ENCODE measurements at regions not wholly inside any gene's neighbourhood (a gene's known extent, or its start where the extent isn't known, plus 50 kb on each side); places are given as distances from the start of the nearest gene placed in this dataset.
"Not testable (repeated sequence)": the region's sequence is repeated elsewhere in the genome, so short reads cannot be mapped to it uniquely, and the experiment has no call there.

- not testable (repeated sequence) for H3K27me3 ChIP-seq (ENCODE audit: control insufficient read depth, insufficient read depth, low read length); H3K4me1 Mint-ChIP-seq; ATAC-seq (ENCODE audit: low read depth in 2 of 2); H3K27ac ChIP-seq (ENCODE audit: insufficient read depth, low read length, poor library complexity, severe bottlenecking); DNase-seq; H3K4me3 Mint-ChIP-seq; H3K27ac Mint-ChIP-seq; H3K4me1 ChIP-seq (ENCODE audit: control insufficient read depth, insufficient read depth, low read length, poor library complexity, severe bottlenecking); H3K9me3 ChIP-seq (ENCODE audit: control insufficient read depth in 2 of 2, low read length in 2 of 2); H3K36me3 ChIP-seq (ENCODE audit: control insufficient read depth, insufficient read depth, low read length); H3K27me3 Mint-ChIP-seq; H3K9me3 Mint-ChIP-seq; H3K36me3 Mint-ChIP-seq; H3K4me3 ChIP-seq (ENCODE audit: low read depth, low read length)
Measured at GRCh38 chr2:236645141-236645540, 75.5 kb downstream of the ACKR3 start.

GRCh38 chr2:236646441-236646840, 76.8 kb downstream of the ACKR3 start:
- no peaks in the 10 kb centered on the region for H3K36me3 ChIP-seq (ENCODE audit: control insufficient read depth, insufficient read depth, low read length)
- DNase-seq = no peak
- H3K27ac Mint-ChIP-seq = no peak overlapping the region
- no peaks in the 10 kb centered on the region for H3K9me3 ChIP-seq (ENCODE audit: control insufficient read depth in 2 of 2, low read length in 2 of 2)
- H3K36me3 Mint-ChIP-seq = no peaks in the 10 kb centered on the region
- no peak for ATAC-seq (ENCODE audit: low read depth in 2 of 2)
- no peak overlapping the region for H3K27ac ChIP-seq (ENCODE audit: insufficient read depth, low read length, poor library complexity, severe bottlenecking)
- peaks cover 6% of the 10 kb centered on the region for H3K27me3 Mint-ChIP-seq
- H3K4me3 Mint-ChIP-seq = no peak overlapping the region
- no peaks in the 10 kb centered on the region for H3K4me1 ChIP-seq (ENCODE audit: control insufficient read depth, insufficient read depth, low read length, poor library complexity, severe bottlenecking)
- peaks cover 0 to 7% (median 0%) of the 10 kb centered on the region in 7 donors for H3K9me3 Mint-ChIP-seq
- H3K27me3 ChIP-seq (ENCODE audit: control insufficient read depth, insufficient read depth, low read length) = no peaks in the 10 kb centered on the region
- H3K4me1 Mint-ChIP-seq = no peaks in the 10 kb centered on the region
- H3K4me3 ChIP-seq (ENCODE audit: low read depth, low read length) = no peak overlapping the region

GRCh38 chr2:236646871-236647270, 77.2 kb downstream of the ACKR3 start:
- Histone ChIP-seq H3K27ac (ENCODE audit: insufficient read depth, low read length, poor library complexity, severe bottlenecking) (no peak overlapping the region), H3K4me1 (ENCODE audit: control insufficient read depth, insufficient read depth, low read length, poor library complexity, severe bottlenecking) (no peaks in the 10 kb centered on the region), H3K27me3 (ENCODE audit: control insufficient read depth, insufficient read depth, low read length) (peaks cover 1% of the 10 kb centered on the region), H3K9me3 (ENCODE audit: control insufficient read depth in 2 of 2, low read length in 2 of 2) (no peaks in the 10 kb centered on the region), H3K4me3 (ENCODE audit: low read depth, low read length) (no peak overlapping the region), H3K36me3 (ENCODE audit: control insufficient read depth, insufficient read depth, low read length) (no peaks in the 10 kb centered on the region)
- H3K4me1 Mint-ChIP-seq = no peaks in the 10 kb centered on the region
- no peak overlapping the region for H3K27ac Mint-ChIP-seq
- H3K4me3 Mint-ChIP-seq = no peak overlapping the region
- ATAC-seq (ENCODE audit: low read depth in 2 of 2) (no peak), DNase-seq (no peak)
- peaks cover 0 to 5% (median 0%) of the 10 kb centered on the region in 7 donors for H3K9me3 Mint-ChIP-seq
- peaks cover 9% of the 10 kb centered on the region for H3K27me3 Mint-ChIP-seq
- no peaks in the 10 kb centered on the region for H3K36me3 Mint-ChIP-seq

- Mint-ChIP-seq H3K9me3 (peaks cover 0 to 5% (median 0%) of the 10 kb centered on the region in 7 donors), H3K4me1 (no peaks in the 10 kb centered on the region), H3K27ac (no peak overlapping the region), H3K4me3 (no peak overlapping the region), H3K36me3 (no peaks in the 10 kb centered on the region), H3K27me3 (peaks cover 14% of the 10 kb centered on the region)
- Histone ChIP-seq H3K36me3 (ENCODE audit: control insufficient read depth, insufficient read depth, low read length) (no peaks in the 10 kb centered on the region), H3K27ac (ENCODE audit: insufficient read depth, low read length, poor library complexity, severe bottlenecking) (no peak overlapping the region), H3K4me1 (ENCODE audit: control insufficient read depth, insufficient read depth, low read length, poor library complexity, severe bottlenecking) (no peaks in the 10 kb centered on the region), H3K9me3 (ENCODE audit: control insufficient read depth in 2 of 2, low read length in 2 of 2) (no peaks in the 10 kb centered on the region), H3K27me3 (ENCODE audit: control insufficient read depth, insufficient read depth, low read length) (peaks cover 3% of the 10 kb centered on the region), H3K4me3 (ENCODE audit: low read depth, low read length) (no peak overlapping the region)
- no peak for DNase-seq
- ATAC-seq (ENCODE audit: low read depth in 2 of 2) = no peak
Measured at GRCh38 chr2:236647621-236648020, 78.0 kb downstream of the ACKR3 start.

GRCh38 chr2:236653863-236654262, 84.2 kb downstream of the ACKR3 start:
- Histone ChIP-seq H3K27ac (ENCODE audit: insufficient read depth, low read length, poor library complexity, severe bottlenecking) (no peak overlapping the region), H3K27me3 (ENCODE audit: control insufficient read depth, insufficient read depth, low read length) (peaks cover 10% of the 10 kb centered on the region), H3K9me3 (ENCODE audit: control insufficient read depth in 2 of 2, low read length in 2 of 2) (no peaks in the 10 kb centered on the region), H3K4me3 (ENCODE audit: low read depth, low read length) (no peak overlapping the region), H3K36me3 (ENCODE audit: control insufficient read depth, insufficient read depth, low read length) (no peaks in the 10 kb centered on the region), H3K4me1 (ENCODE audit: control insufficient read depth, insufficient read depth, low read length, poor library complexity, severe bottlenecking) (no peaks in the 10 kb centered on the region)
- Mint-ChIP-seq H3K36me3 (no peaks in the 10 kb centered on the region), H3K4me1 (no peaks in the 10 kb centered on the region), H3K27me3 (peaks cover 8% of the 10 kb centered on the region), H3K27ac (no peak overlapping the region), H3K9me3 (peaks cover 0 to 6% (median 5%) of the 10 kb centered on the region in 7 donors), H3K4me3 (no peak overlapping the region)
- DNase-seq (no peak), ATAC-seq (ENCODE audit: low read depth in 2 of 2) (no peak)

GRCh38 chr2:236654496-236654895, 84.9 kb downstream of the ACKR3 start:
- Histone ChIP-seq H3K27ac (ENCODE audit: insufficient read depth, low read length, poor library complexity, severe bottlenecking) (no peak overlapping the region), H3K27me3 (ENCODE audit: control insufficient read depth, insufficient read depth, low read length) (peaks cover 10% of the 10 kb centered on the region), H3K4me1 (ENCODE audit: control insufficient read depth, insufficient read depth, low read length, poor library complexity, severe bottlenecking) (no peaks in the 10 kb centered on the region), H3K9me3 (ENCODE audit: control insufficient read depth in 2 of 2, low read length in 2 of 2) (no peaks in the 10 kb centered on the region), H3K4me3 (ENCODE audit: low read depth, low read length) (no peak overlapping the region), H3K36me3 (ENCODE audit: control insufficient read depth, insufficient read depth, low read length) (no peaks in the 10 kb centered on the region)
- Mint-ChIP-seq H3K4me1 (no peaks in the 10 kb centered on the region), H3K27me3 (peaks cover 13% of the 10 kb centered on the region), H3K36me3 (no peaks in the 10 kb centered on the region), H3K4me3 (no peak overlapping the region), H3K9me3 (peaks cover 0 to 6% (median 5%) of the 10 kb centered on the region in 7 donors), H3K27ac (no peak overlapping the region)
- no peak for DNase-seq
- no peak for ATAC-seq (ENCODE audit: low read depth in 2 of 2)

GRCh38 chr2:236656166-236656565, 86.5 kb downstream of the ACKR3 start:
- Mint-ChIP-seq H3K4me3 (no peak overlapping the region), H3K36me3 (no peaks in the 10 kb centered on the region), H3K27me3 (peaks cover 13% of the 10 kb centered on the region), H3K9me3 (peaks cover 0 to 5% (median 0%) of the 10 kb centered on the region in 7 donors), H3K4me1 (no peaks in the 10 kb centered on the region), H3K27ac (no peak overlapping the region)
- H3K27me3 ChIP-seq (ENCODE audit: control insufficient read depth, insufficient read depth, low read length) = peaks cover 12% of the 10 kb centered on the region
- no peak overlapping the region for H3K27ac ChIP-seq (ENCODE audit: insufficient read depth, low read length, poor library complexity, severe bottlenecking)
- no peaks in the 10 kb centered on the region for H3K9me3 ChIP-seq (ENCODE audit: control insufficient read depth in 2 of 2, low read length in 2 of 2)
- DNase-seq (no peak), ATAC-seq (ENCODE audit: low read depth in 2 of 2) (no peak)
- H3K36me3 ChIP-seq (ENCODE audit: control insufficient read depth, insufficient read depth, low read length) = no peaks in the 10 kb centered on the region
- H3K4me3 ChIP-seq (ENCODE audit: low read depth, low read length) = no peak overlapping the region
- no peaks in the 10 kb centered on the region for H3K4me1 ChIP-seq (ENCODE audit: control insufficient read depth, insufficient read depth, low read length, poor library complexity, severe bottlenecking)

- no peak overlapping the region for H3K4me3 Mint-ChIP-seq
- ATAC-seq (ENCODE audit: low read depth in 2 of 2) (no peak), DNase-seq (no peak)
- H3K4me1 ChIP-seq (ENCODE audit: control insufficient read depth, insufficient read depth, low read length, poor library complexity, severe bottlenecking) = no peaks in the 10 kb centered on the region
- H3K27ac Mint-ChIP-seq = no peak overlapping the region
- no peak overlapping the region for H3K4me3 ChIP-seq (ENCODE audit: low read depth, low read length)
- peaks cover 14% of the 10 kb centered on the region for H3K27me3 ChIP-seq (ENCODE audit: control insufficient read depth, insufficient read depth, low read length)
- H3K9me3 Mint-ChIP-seq = peaks cover 0 to 5% (median 0%) of the 10 kb centered on the region in 7 donors
- no peaks in the 10 kb centered on the region for H3K9me3 ChIP-seq (ENCODE audit: control insufficient read depth in 2 of 2, low read length in 2 of 2)
- no peaks in the 10 kb centered on the region for H3K36me3 ChIP-seq (ENCODE audit: control insufficient read depth, insufficient read depth, low read length)
- no peaks in the 10 kb centered on the region for H3K4me1 Mint-ChIP-seq
- no peaks in the 10 kb centered on the region for H3K36me3 Mint-ChIP-seq
- peaks cover 12% of the 10 kb centered on the region for H3K27me3 Mint-ChIP-seq
- no peak overlapping the region for H3K27ac ChIP-seq (ENCODE audit: insufficient read depth, low read length, poor library complexity, severe bottlenecking)
Measured at GRCh38 chr2:236656721-236657120, 87.1 kb downstream of the ACKR3 start.

Data from CD4-positive, CD25-positive, alpha-beta regulatory T cell (primary cell).